GM13977 (cell line): ENCODE measurements at regions not wholly inside any gene's neighbourhood (a gene's known extent, or its start where the extent isn't known, plus 50 kb on each side); places are given as distances from the start of the nearest gene placed in this dataset.

ENCODE experiments used
- DNase-seq: peaks from one replicate; pipeline ENCODE4 v3.0.0; 2012; ENCODE audit warnings: low spot score
- in situ Hi-C: fragments of 300-500 bp; cut with MboI; formaldehyde crosslinking; loops from one replicate; pipeline ENCODE4 v1.12.0; 2022; ENCODE audit warnings: low sequenced_read_pairs, low pct_unique_long_range_greater_than_20kb, mixed read lengths, inconsistent platforms; ENCODE audit not compliant: unreplicated experiment
- TF ChIP-seq, protein P1 (sequence below): IDR thresholded peaks from 2 replicates; pipeline ENCODE4 v1.5.1; 2012; ENCODE audit warnings: mild to moderate bottlenecking, control low read depth; ENCODE audit not compliant: insufficient read depth; ENCODE audit errors: extremely low read depth, missing control alignments

DNA sequence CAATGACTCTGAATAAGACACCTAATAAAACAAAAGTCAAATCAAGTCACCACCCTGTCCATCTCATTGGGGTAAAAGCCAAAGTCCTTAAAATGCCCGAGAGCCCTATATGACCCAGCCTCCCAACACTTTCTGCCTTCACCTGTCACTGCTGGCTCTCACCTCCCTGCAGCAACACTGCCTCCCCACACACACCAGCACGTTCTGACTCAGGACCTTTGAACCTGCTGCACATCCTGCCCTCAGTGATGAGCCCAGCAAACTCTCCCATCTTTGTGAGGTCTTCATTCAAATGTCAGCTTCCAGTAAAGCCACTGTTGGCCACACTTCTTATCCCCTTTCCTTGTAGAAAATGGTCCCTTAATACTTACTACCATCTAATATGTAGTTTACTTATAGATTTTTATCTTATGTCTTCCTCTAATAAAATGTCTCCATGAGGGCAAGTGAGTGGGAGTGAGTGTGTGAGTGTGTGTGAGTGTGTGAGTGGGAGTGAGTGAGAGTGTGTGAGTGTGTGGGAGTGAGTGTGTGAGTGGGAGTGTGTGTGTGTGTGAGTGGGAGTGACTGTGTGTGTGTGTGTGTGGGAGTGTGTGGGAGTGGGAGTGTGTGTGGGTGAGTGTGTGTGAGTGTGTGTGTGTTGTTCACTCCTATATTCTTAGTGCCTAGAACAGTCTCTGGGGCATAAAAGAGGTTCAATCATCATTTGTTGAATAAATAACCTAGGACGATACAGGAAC lies 504.7 kb downstream of the EIPR1 start:
- in situ Hi-C loops, result no loop called here
- no peak for DNase-seq
- TF ChIP-seq, protein P1, sequence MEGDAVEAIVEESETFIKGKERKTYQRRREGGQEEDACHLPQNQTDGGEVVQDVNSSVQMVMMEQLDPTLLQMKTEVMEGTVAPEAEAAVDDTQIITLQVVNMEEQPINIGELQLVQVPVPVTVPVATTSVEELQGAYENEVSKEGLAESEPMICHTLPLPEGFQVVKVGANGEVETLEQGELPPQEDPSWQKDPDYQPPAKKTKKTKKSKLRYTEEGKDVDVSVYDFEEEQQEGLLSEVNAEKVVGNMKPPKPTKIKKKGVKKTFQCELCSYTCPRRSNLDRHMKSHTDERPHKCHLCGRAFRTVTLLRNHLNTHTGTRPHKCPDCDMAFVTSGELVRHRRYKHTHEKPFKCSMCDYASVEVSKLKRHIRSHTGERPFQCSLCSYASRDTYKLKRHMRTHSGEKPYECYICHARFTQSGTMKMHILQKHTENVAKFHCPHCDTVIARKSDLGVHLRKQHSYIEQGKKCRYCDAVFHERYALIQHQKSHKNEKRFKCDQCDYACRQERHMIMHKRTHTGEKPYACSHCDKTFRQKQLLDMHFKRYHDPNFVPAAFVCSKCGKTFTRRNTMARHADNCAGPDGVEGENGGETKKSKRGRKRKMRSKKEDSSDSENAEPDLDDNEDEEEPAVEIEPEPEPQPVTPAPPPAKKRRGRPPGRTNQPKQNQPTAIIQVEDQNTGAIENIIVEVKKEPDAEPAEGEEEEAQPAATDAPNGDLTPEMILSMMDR, result no peak

DNA sequence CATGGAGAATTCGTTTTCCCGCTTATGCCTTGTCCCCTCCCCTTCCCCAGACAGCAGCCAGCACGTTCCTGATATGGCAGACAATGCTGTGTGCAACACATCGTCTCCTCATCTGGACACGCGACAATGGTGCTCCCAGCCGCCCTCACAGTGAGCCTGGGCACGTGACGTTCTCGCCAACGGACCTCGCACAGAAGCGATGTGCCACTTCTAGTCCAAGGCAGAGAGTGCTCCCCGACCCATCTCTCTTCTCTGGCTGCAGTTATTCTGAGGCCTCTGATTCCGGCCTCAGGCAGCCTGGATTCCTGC lies 505.4 kb downstream of the EIPR1 start:
- in situ Hi-C loops, result no loop called here
- DNase-seq, result no peak
- TF ChIP-seq, protein P1, result no peak

DNA sequence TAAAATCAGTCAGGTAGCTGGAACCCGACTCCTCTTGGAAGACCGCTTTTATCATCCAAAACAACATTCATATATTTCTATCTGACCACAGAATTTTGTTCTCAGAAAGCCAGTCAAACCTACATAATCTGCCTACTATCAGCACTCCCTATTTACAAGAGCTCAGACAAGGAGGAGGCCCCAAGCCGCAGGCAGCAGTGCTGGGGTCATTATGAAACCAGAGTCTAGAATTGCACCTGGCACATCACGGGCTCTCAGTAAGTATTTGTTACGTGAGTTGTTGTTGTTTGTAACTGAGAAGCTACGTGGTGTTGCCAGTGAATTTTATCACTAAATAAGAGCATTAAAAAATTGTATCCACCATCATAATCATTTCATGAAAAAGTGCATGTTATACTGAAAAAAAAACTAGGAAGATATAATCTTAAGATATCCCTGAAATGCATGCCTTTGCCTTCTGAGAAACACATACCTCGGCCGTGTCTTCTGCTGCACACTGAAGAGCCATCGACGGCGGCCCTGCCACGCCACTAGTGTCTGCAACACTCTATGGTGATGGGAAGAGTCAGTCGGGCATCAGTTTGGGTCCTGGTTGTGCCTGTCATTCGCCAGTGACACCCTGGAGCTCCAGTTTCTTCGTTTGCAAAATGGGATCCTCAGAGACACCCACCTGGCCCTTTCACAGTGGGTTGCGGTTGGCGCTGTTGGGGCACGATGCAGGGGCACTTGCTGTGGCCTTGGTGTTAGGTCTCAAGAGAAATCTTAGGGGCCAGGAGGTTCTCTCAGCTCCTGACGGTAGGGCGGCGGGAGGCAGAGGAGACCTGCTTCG lies 505.9 kb downstream of the EIPR1 start:
- in situ Hi-C loops, result no loop called here
- TF ChIP-seq, protein P1, result no peak
- DNase-seq, result no peak

DNA sequence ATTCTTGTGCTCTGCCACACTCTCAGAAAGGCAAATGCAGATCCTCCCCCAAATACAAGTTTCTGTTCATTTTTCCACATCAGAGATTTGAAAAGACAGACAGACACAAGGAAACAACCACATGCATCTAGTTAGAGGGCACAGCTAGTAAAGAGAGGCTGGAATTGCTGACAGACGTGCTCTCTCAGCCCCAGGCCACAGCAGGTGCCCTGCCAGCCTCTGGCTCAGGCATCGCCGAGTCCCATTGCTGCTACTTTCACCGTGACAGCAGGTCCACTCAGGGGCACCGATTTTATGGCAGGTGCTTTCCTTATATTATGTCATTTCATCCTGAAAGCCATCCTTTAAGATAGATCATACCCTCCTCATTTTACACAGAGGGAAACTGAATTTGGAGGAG lies 507.5 kb downstream of the EIPR1 start:
- DNase-seq, result no peak
- in situ Hi-C loops, result no loop called here
- TF ChIP-seq, protein P1, result no peak

DNA sequence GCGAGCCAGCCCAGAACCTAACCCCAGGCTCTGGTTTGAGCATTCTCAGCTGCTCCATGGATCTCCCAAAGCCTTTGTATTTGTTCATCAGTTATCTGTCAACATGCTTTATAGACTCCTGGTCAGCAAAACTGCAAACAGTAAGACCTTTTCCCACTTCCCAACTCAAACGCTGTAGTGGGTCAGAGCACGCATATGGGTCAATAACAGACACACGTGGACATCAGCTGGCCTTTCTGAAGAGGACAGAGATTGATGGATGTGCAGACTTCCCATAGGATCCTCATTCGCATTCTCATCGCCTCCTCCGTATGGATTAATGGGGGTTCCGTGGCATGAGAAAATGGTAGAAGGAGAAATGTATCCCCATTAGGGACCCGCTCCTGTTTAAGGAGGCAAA lies 508.1 kb downstream of the EIPR1 start:
- in situ Hi-C loops, result no loop called here

DNA sequence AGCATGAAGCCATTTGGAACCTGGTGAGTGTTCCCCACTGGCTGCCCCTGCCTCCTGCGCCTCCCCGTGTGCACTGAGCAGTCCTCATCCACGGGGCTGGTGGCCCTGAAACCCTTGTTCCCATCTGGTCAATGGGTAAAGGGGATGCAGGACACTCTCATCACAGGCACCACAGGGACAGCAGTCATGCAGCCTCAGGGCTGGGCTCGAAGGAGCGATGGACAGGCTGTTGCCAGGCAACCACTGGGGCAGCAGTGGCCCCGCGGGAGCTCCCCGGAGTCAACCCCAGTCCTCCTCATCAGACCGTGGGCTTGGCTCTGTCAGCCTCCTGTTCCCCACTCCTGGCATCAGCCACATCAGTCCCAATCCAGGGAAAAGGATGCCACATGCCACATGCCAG lies 509.5 kb downstream of the EIPR1 start:
- in situ Hi-C loops, result no loop called here
- TF ChIP-seq, protein P1, result no peak
- DNase-seq, result no peak

More for the DNA sequence above, 508.1 kb downstream of the EIPR1 start:
- no peak for DNase-seq
- TF ChIP-seq, protein P1, result no peak
